ENCODE measurements at regions not wholly inside any gene's neighbourhood (a gene's known extent, or its start where the extent isn't known, plus 50 kb on each side); places are given as distances from the start of the nearest gene placed in this dataset.

GRCh38 chr6:93685494-93685893, 266.1 kb upstream of the EPHA7 start:
- 93 to 94% methylated on average over 2 of the region's 2 CpGs for WGBS, 2 donors
- Histone ChIP-seq H3K27ac (ENCODE audit: low read depth in 1 of 2, low read length in 1 of 2) (no peak overlapping the region), H3K9me3 (ENCODE audit: control insufficient read depth in 4 of 4, insufficient read depth in 3 of 4, low read length in 3 of 4) (peaks cover 0 to 10% (median 0%) of the 10 kb centered on the region in 4 donors), H3K4me3 (no peak overlapping the region), H3K27me3 (ENCODE audit: control insufficient read depth in 3 of 3, insufficient read depth in 3 of 3, low read length in 2 of 3) (no peaks in the 10 kb centered on the region), H3K9ac (ENCODE audit: insufficient read depth in 1 of 2, low read length in 2 of 2) (no peak overlapping the region), H3K4me1 (ENCODE audit: control insufficient read depth in 5 of 5, insufficient read depth in 5 of 5, low read length in 5 of 5) (no peaks in the 10 kb centered on the region), H3K36me3 (ENCODE audit: control insufficient read depth in 4 of 4, insufficient read depth in 4 of 4, low read length in 4 of 4) (no peaks in the 10 kb centered on the region)
- DNase-seq (no peak), ATAC-seq (ENCODE audit: insufficient read depth, low FRiP score) (no peak)
- TF ChIP-seq CTCF (IDR thresholded peaks at IDR 0.05; ENCODE audit: control extremely low read depth, extremely low read depth) = no peak

- 92 to 94% methylated on average over 1 of the region's 1 CpG for WGBS, 2 donors
These were observed 265.0 kb upstream of the EPHA7 start for GRCh38 chr6:93684339-93684738.

GRCh38 chr6:93679836-93680235, 260.5 kb upstream of the EPHA7 start:
- ATAC-seq (ENCODE audit: insufficient read depth, low FRiP score) = no peak
- Histone ChIP-seq H3K36me3 (ENCODE audit: control insufficient read depth in 4 of 4, insufficient read depth in 4 of 4, low read length in 4 of 4) (no peaks in the 10 kb centered on the region), H3K9me3 (ENCODE audit: control insufficient read depth in 4 of 4, insufficient read depth in 3 of 4, low read length in 3 of 4) (peaks cover 0 to 4% (median 0%) of the 10 kb centered on the region in 4 donors), H3K4me3 (no peak overlapping the region), H3K27ac (ENCODE audit: low read depth in 1 of 2, low read length in 1 of 2) (no peak overlapping the region), H3K9ac (ENCODE audit: insufficient read depth in 1 of 2, low read length in 2 of 2) (no peak overlapping the region), H3K4me1 (ENCODE audit: control insufficient read depth in 5 of 5, insufficient read depth in 5 of 5, low read length in 5 of 5) (peaks cover 0 to 3% (median 0%) of the 10 kb centered on the region in 5 donors), H3K27me3 (ENCODE audit: control insufficient read depth in 3 of 3, insufficient read depth in 3 of 3, low read length in 2 of 3) (no peaks in the 10 kb centered on the region)
- DNase-seq = no peak
- 74 to 77% methylated on average over 3 of the region's 3 CpGs for WGBS, 2 donors
- no peak for TF ChIP-seq CTCF (IDR thresholded peaks at IDR 0.05; ENCODE audit: control extremely low read depth, extremely low read depth)

More at GRCh38 chr6:93684339-93684738, 265.0 kb upstream of the EPHA7 start:
- ATAC-seq (ENCODE audit: insufficient read depth, low FRiP score) (no peak), DNase-seq (no peak)
- Histone ChIP-seq H3K27ac (ENCODE audit: low read depth in 1 of 2, low read length in 1 of 2) (no peak overlapping the region), H3K4me1 (ENCODE audit: control insufficient read depth in 5 of 5, insufficient read depth in 5 of 5, low read length in 5 of 5) (no peaks in the 10 kb centered on the region), H3K9me3 (ENCODE audit: control insufficient read depth in 4 of 4, insufficient read depth in 3 of 4, low read length in 3 of 4) (peaks cover 0 to 10% (median 0%) of the 10 kb centered on the region in 4 donors), H3K36me3 (ENCODE audit: control insufficient read depth in 4 of 4, insufficient read depth in 4 of 4, low read length in 4 of 4) (no peaks in the 10 kb centered on the region), H3K9ac (ENCODE audit: insufficient read depth in 1 of 2, low read length in 2 of 2) (no peak overlapping the region), H3K27me3 (ENCODE audit: control insufficient read depth in 3 of 3, insufficient read depth in 3 of 3, low read length in 2 of 3) (no peaks in the 10 kb centered on the region), H3K4me3 (no peak overlapping the region)
- TF ChIP-seq CTCF (IDR thresholded peaks at IDR 0.05; ENCODE audit: control extremely low read depth, extremely low read depth) = no peak

GRCh38 chr6:93678841-93679454, 259.6 kb upstream of the EPHA7 start:
- no peak overlapping the region for H3K27ac ChIP-seq (ENCODE audit: low read depth in 1 of 2, low read length in 1 of 2)
- H3K4me1 ChIP-seq (ENCODE audit: control insufficient read depth in 5 of 5, insufficient read depth in 5 of 5, low read length in 5 of 5) = peaks cover 0 to 3% (median 0%) of the 10 kb centered on the region in 5 donors
- ATAC-seq (ENCODE audit: insufficient read depth, low FRiP score) = no peak
- no peaks in the 10 kb centered on the region for H3K27me3 ChIP-seq (ENCODE audit: control insufficient read depth in 3 of 3, insufficient read depth in 3 of 3, low read length in 2 of 3)
- no peak for TF ChIP-seq CTCF (IDR thresholded peaks at IDR 0.05; ENCODE audit: control extremely low read depth, extremely low read depth)
- no peak overlapping the region for H3K4me3 ChIP-seq
- no peaks in the 10 kb centered on the region for H3K9me3 ChIP-seq (ENCODE audit: control insufficient read depth in 4 of 4, insufficient read depth in 3 of 4, low read length in 3 of 4)
- 54 to 57% methylated on average over 4 of the region's 4 CpGs for WGBS, 2 donors
- no peak overlapping the region for H3K9ac ChIP-seq (ENCODE audit: insufficient read depth in 1 of 2, low read length in 2 of 2)
- DNase-seq = peak in 2 of 3 donors; percentile 45 to 57
- H3K36me3 ChIP-seq (ENCODE audit: control insufficient read depth in 4 of 4, insufficient read depth in 4 of 4, low read length in 4 of 4) = no peaks in the 10 kb centered on the region
